ENCODE measurements at regions not wholly inside any gene's neighbourhood (a gene's known extent, or its start where the extent isn't known, plus 50 kb on each side); places are given as distances from the start of the nearest gene placed in this dataset.

DNA sequence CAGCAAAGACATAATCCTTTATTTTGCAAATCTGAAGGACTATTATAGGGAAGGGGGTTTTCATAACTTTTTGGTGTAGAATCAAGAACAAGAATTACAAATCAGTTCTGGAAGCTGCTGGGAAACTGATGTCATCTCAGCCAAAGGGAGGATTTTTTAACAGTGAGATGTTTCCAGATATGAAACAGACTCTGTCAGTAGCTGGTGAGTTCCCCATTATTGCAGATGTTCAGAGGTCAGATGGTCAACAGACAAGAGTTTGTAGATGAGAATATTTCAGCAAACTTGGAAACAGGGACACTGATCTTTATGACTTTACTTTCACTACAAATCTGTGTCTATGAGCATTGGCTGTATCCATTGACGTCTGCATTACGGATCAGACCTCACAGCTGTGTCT, 71.9 kb upstream of the LPP start:
- no peak for DNase-seq
- Histone ChIP-seq H3K9me3 (no peaks in the 10 kb centered on the region), H3K27ac (no peak overlapping the region), H3K4me3 (replicated peaks in 1 of 3) (no peak overlapping the region), H3K27me3 (no peaks in the 10 kb centered on the region), H3K36me3 (no peaks in the 10 kb centered on the region), H3K4me1 (no peaks in the 10 kb centered on the region)
- intact Hi-C loops (cut with DNase I), result no loop called here
- 44 to 76% methylated on average over 2 of the region's 2 CpGs for WGBS, 2 donors
- TF ChIP-seq POLR2A (IDR thresholded peaks at IDR 0.05), result no peak
- no peak for TF ChIP-seq CTCF (IDR thresholded peaks at IDR 0.05)

DNA sequence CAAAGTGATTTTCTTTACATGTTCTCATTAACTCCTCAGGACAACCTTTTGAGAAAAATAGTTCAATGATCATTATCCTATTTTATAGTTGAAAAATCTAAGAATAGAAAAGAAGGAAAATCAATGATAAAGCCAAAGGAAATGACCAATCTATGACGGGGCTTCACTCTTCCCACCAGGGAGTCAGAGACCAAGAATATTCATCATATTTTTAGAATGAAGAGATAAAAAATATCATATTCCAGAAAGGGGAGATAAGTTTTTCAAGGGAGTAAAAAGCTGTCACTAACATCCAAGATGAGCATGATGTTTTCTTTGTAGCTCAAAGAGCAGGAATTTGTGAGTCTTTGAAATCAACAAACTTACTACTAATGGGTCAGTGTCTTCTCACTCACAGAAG, 71.5 kb upstream of the LPP start:
- 71 to 73% methylated on average over 1 of the region's 1 CpG for WGBS, 2 donors
- no peak for DNase-seq
- Histone ChIP-seq H3K4me1 (no peaks in the 10 kb centered on the region), H3K27ac (no peak overlapping the region), H3K9me3 (no peaks in the 10 kb centered on the region), H3K36me3 (no peaks in the 10 kb centered on the region), H3K27me3 (no peaks in the 10 kb centered on the region), H3K4me3 (replicated peaks in 1 of 3) (no peak overlapping the region)
- intact Hi-C loops (cut with DNase I), result no loop called here
- TF ChIP-seq CTCF (IDR thresholded peaks at IDR 0.05) (no peak), POLR2A (IDR thresholded peaks at IDR 0.05) (no peak)

DNA sequence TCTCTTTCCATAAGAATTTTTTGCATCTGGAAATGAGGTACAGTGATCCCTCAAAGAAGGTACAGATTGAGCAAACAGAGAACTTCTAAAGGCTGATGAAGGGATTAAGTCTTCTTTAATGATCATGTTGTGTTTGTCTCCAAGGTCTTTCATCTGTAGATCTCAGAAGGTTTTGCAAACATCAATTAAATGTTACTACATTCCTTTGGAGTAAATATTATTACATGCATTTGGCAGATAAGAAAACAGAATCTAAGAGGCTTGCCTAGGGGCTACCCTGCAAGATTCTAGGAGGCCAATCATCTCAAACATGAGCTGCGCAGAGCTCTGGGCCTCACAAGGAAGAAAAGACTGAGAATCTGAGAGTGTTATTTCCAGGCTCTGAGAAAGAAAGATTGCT, 70.9 kb upstream of the LPP start:
- no peak overlapping the region for H3K4me3 ChIP-seq (replicated peaks in 1 of 3)
- H3K36me3 ChIP-seq, result no peaks in the 10 kb centered on the region
- DNase-seq, result no peak
- intact Hi-C loops (cut with DNase I), result no loop called here
- WGBS, 2 donors, result 97 to 100% methylated on average over 1 of the region's 1 CpG
- H3K9me3 ChIP-seq, result no peaks in the 10 kb centered on the region
- H3K4me1 ChIP-seq, result no peaks in the 10 kb centered on the region
- no peaks in the 10 kb centered on the region for H3K27me3 ChIP-seq
- no peak for TF ChIP-seq CTCF (IDR thresholded peaks at IDR 0.05)
- TF ChIP-seq POLR2A (IDR thresholded peaks at IDR 0.05), result no peak
- H3K27ac ChIP-seq, result no peak overlapping the region

- intact Hi-C loops (cut with DNase I), result no loop called here
- DNase-seq, result no peak
- TF ChIP-seq POLR2A (IDR thresholded peaks at IDR 0.05) (no peak), CTCF (IDR thresholded peaks at IDR 0.05) (no peak)
- WGBS, 2 donors, result 76 to 82% methylated on average over 8 of the region's 8 CpGs
- Histone ChIP-seq H3K4me1 (no peaks in the 10 kb centered on the region), H3K27ac (no peak overlapping the region), H3K36me3 (no peaks in the 10 kb centered on the region), H3K27me3 (no peaks in the 10 kb centered on the region), H3K9me3 (no peaks in the 10 kb centered on the region), H3K4me3 (replicated peaks in 1 of 3) (no peak overlapping the region)
These were observed 69.0 kb upstream of the LPP start for GRCh38 chr3:188084752-188085583.

All from thyroid gland (tissue), 4 donors.